GM21825 (cell line): ENCODE measurements at regions not wholly inside any gene's neighbourhood (a gene's known extent, or its start where the extent isn't known, plus 50 kb on each side); places are given as distances from the start of the nearest gene placed in this dataset.

Experiments used
- ATAC-seq: cut with Tn5 transposase; IDR thresholded peaks from one replicate; pipeline ENCODE4 v1.9.1; 2021; ENCODE audit warnings: mild to moderate bottlenecking, moderate library complexity; ENCODE audit not compliant: unreplicated experiment

DNA sequence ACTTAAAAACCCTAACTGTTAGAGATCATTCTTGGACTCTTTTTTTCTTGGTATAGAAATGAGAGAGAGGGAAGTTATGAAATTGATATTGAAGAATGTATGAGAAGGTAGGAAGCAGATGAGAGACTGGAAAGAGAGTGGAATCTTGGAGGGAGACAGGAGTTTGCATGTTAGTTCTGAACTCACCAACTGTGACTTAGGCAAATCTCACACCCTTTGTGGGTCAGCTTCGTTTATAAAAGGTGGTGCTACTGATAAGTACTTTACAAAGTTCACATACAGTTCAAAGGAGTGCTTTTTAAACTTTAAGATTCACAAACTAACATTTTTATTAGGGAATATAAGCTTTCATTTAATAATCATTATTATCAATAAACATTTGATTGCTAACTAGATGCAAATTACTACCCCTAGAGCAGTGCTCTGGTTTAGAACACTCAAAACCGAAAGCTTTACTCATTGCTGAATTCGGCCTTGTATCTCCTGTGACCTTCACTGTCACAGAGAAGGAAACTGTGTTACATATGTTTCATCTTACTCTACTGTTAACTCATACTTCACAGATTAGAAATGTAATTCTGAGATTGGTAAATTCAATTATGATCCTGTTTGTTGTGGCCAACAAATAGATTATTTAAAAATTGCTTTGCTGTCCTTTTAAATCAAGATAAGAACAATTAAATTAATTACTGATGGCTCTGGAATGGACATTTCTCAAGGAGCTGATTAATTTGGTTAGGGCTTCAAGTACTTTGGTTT lies 143.2 kb downstream of the RMI1 start:
- ATAC-seq, result peak; percentile 93

DNA sequence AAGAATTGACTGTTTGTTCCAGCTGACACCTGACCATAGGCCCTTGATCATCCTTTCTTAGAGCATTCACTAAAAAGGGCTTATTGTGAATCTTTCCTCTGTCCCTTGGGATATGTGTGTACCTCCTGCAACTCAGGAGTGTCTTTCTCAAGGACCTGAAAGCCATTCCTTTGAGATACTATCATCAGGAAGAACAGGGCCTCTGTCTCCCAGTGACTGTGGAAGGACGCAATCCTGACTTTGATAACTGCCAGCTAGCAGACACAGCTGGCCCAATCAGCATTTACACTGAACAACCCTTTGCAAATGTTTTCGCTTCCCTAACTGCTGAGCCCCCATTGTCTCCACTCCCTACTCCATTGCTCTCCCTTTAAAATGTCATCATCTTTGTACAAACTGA lies 144.4 kb downstream of the RMI1 start:
- ATAC-seq, result no peak

DNA sequence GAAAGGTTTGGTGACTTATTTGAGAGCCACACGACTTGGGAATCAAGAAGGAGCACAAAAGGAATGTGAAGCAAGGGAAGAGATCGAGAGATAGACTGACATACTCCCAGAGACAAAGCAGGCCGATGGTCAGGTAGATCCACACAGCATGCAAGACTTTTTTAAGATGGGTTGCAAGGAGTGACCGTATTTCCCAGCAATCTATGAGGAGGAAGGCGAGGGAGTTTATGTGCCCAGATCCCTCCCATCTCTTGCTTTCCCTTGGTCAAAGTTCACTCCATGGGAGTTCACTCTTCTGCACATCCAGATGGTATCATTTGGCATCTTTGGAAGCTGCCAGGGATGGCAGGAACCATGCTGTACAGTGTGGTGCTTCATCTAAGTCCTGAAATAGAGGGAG lies 148.9 kb downstream of the RMI1 start:
- ATAC-seq, result no peak

DNA sequence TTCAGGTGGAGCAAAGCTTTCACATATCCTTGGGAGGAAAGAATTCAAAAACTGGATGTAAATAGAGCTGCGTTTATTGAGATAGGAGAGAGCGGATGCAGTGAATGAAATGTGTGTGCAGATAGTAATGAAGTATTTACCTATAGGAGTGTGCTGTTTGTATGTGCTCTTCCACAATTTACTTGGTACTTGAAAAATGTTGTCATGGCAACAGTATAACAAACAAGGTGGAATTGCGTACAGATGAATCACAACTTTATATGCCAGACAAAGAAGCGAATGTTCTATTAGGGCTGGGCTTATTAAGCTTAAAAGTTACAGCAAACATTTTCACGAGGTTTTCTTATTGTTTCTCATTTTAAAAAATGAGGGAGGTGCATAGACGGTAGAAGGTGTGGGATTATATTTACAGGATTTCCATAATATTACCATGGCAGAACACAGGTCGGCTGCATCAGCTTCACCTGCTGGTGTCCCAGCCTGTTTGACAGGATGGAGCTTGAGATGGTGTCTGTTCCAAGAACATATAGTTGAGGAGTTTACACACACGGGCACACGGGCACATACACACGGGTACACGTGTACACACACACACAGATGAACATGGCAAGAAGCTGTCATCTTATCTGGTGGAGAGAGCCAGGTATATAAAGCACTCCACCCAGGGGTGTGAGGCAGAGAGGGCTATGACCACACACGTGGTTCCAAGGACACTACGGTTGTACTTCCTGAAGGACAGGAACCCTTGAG lies 155.7 kb downstream of the RMI1 start:
- no peak for ATAC-seq

DNA sequence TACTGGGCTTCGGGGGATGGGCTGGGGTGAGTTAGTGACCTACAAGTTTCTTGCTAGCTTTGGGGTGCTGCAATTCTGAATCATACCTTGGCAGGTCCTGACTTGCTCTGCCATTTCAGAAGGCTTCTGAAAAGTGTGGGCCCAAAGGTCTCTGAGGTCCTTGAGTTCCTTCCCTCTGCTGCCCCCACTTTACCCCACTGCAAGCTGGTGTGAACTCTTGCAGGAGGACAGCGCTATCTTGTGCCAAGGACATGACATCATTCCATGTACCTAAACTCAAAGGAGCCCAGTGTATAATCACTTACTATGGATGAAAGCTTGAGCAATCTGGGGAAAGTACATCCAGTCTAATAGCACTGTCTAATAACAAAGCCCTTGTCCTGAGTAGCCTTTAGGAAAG lies 157.4 kb downstream of the RMI1 start:
- ATAC-seq, result no peak

DNA sequence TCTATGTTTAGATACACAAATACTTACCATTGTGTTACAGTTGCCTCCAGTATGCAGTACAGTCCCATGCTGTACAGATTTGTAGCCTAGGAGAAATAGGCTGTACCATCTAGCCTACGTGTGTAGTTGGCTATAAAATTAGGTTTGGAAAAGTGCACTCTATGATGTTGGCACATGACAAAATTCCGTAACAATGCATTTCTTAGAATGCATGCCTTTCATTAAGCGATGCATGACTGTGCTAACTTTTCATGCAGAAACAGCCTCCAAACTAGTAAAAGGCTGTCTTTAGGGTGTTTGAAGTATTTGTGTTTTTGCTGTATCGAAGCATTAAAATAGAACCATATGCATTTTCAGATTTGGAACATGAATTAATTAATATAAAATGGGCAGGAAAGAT lies 157.9 kb downstream of the RMI1 start:
- ATAC-seq, result no peak

DNA sequence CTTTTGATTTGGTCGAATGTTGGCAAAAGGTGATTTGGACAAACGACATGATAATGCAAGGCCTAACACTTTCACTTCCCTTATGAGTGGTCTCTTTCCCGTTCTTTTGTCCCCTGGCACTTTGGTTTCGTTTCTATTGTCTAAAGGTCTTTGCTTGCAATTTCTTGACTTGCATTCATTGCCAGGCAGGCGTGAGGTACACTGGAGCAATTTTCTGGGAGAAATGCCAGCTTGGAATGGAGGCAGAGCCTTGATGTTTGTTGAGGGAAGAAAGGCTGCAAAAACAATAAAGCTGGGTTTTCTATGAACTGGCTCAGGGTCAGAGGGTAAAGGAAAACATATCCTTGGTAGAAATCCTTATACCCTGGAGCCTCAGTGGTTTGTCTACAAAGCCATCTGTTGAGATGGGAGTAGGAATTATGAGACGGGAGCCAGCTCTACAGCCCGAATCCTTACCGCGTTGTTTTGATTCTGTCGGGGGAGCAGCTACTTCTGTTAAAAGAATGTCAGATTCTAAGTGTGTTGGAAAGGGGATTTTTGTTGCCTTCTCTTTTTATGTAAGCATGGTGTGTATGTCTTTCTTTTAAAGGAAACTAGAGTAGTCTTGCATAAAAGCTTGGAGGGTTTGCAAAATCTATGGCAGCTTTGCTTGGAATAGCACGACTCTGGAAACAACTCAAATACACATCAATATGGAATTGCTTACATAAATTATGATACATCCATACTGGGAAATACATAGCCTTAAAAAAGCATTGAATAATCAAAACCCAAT lies 158.9 kb downstream of the RMI1 start:
- no peak for ATAC-seq

DNA sequence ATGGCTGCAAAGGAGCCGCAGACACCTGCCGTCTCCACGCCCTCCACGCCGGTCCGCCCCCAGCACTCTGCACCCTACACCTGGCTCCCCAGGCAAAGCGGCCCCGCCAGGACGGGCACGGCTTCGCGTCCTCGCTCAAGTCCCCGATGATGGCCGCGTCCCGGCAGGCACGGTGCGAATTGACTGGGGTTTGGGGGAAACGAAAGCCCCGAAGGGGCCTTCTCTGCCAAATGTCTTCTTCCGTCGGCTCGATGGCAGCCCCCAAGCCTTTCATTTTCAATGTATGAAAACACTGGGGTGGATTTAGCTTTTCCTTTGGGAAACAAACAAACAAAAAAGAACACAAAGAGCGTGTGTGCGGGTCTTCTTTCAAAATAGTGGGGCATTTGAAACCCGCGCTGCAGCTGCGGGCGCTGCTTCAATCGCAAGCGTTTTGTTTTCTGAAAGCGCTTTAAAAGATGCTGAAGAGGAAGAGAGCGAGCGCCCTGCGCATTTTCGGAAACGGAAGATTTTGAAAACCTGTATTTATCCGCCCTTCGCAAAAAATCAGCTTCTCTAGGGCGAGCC lies 160.0 kb downstream of the RMI1 start:
- no peak for ATAC-seq

DNA sequence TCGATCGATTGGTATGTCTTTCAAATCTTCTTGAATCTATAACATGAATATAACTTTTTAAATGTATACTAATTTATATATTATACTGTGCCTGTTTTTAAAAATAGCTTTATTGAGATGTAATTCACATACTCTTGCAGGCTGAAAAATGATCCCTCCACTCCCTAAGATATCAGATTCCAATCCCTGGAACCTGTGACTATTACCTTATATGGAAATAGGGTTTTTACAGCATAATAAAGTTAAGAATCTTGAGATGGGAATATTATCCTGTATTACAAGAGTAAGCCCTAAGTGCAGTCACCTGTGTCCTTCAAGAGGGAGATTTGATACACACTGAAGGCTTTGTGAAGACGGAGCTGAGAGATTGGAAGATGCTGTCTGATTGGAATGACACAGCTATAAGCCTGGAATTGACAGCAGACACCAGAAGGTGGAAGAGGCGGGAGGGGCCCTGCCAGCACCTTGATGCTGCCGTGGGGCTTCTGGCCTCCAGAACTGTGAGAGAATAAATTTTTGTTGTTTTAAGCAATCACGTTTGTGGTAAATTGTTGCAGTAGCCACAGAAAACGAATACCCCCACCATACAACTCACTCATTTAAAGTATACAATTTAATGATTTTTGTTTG lies 161.3 kb downstream of the RMI1 start:
- no peak for ATAC-seq

DNA sequence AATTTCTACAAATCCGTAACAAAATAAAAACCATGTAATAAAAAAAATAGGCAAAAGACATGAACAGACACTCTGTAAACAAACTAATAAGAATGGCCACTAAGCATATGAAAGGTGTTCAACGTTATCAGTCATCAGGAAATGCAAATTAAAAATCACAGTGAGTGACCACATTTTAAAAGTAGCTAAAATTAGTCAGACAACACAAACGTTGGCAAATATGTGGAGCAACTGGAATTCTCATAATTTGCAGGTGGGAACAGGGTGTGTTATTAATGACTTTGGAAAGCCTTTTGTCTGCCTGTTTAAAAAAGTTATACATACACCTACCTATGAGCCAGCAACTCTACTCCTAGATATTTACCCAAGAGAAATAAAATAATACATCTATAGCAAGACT lies 164.4 kb downstream of the RMI1 start:
- no peak for ATAC-seq

DNA sequence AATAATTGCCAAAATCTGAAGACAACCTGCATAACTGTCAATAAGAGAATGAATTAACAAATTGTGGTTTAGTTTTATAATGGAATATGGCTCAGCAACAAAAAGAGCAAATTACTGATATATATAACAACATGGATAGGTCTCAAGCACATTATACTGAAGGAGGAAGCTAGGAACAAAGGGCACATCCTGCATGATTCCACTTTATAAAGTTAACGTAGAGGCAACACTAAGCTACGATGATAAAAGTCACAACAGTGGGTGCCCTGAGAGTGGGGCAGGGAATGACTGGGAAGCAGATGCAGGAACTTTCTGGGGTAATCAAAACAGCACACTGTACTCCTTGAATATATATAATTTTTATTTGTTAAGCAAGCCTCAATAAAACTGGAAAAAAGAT lies 165.2 kb downstream of the RMI1 start:
- ATAC-seq, result no peak

DNA sequence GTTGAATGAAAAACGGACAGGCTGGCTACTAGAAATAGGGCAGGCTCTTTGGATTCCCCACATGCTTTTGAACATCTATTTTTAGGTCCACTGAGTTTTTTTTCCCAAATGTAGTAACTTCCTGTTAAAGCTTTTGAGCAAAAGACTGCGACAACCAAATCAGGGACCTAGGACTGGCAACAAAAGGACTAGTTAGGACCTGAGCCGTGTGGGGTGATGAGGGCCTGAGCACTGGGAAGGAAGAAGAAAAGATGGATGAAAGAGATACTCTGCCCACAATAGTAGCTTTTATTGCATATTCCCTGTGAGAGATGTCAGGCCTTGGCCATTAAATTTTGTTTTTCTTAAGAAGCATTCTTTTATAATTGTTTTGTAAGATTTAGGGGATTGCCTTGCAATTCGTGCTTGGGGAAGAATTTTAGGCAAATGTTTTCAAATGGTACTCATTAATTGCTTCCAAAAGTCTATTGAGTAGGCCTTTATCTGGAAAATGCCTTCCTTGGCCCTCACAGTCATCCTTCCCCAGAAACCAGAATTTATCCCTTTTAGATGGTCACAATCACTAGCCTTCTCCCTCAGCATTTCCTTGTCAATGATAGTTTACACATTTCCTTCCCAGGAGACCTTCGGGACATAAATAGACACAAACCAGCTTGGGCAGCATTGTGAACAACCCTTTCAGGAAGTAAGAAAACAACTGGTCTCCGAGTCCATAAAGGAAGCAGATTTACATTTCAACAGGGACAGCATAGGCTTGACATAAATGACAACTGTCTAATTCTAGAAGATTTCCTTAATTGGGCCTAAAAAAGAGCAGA lies 166.5 kb downstream of the RMI1 start:
- no peak for ATAC-seq

DNA sequence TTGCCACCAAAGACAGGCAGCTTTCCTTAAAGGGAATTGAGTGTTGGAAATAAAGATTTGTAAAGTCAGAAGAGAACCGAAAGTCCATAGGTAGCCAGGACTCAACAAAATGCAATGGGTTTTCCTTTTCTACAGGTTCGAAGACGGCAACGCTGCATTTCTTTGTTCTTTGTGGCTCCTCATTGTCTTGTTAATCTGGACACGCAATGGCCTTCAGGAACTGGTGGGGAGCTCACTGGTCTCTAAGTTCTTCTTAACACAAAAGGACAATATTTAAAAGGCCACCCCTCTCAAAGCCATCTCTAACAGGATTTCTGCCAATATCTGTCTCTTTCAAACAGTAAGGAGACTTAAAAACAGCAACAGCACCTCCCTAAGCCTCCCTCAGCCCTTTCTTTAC lies 170.6 kb downstream of the RMI1 start:
- ATAC-seq, result no peak

DNA sequence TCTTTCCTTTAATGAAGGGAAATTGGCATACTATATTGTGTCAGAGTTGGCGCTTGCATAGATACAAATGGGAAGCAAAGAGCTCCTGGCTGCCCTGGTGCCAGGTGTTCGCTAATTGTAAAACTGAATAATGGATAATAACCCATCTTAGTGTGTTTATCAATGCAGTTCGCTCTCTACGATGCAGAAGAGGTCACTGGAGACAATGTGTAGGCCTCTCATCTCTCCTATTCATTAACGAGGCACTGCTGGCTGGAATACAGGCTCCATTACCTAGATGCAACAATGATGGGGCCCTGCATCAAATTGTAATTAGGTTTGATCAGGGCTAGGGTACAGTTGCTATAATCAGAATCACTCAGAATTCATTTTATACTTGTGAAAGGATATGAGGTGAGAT lies 171.0 kb downstream of the RMI1 start:
- ATAC-seq, result no peak

DNA sequence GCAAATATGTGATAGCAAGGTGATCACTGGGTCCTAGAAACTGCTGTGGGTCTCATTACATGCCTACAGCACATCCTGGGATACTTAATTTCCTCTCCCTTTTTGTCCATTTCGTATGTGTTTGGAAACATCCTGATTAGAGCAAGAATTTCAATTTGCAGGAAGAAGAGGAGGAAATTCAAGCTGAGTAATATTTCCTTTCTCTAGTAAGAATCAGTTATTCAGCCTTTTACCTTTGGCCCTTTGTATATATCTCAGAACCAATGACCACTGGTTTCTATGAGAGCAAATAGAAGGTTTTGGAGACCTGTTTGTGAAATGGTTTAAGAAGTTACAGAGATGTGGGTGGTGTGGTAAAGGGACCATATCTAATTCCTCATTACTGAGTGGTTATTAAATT lies 171.6 kb downstream of the RMI1 start:
- no peak for ATAC-seq

DNA sequence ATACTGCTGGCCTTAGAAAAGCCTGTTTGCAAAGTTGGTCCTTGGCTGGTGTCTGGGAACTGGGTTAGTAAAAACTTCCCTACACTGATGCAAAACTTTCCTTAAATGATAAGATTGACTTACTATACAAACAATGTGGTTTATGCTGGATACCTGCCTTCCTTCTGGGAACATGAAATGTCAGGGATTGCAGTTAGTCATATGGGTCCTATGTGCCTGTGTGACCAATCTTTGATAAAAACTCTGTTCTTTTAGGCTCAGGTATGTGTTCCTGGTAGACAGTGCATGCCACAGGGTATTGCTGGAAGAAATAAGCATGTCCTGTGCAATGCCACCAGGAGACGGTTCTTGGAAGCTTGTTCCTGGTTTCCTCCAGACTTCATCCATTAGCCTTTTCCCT lies 173.3 kb downstream of the RMI1 start:
- no peak for ATAC-seq

DNA sequence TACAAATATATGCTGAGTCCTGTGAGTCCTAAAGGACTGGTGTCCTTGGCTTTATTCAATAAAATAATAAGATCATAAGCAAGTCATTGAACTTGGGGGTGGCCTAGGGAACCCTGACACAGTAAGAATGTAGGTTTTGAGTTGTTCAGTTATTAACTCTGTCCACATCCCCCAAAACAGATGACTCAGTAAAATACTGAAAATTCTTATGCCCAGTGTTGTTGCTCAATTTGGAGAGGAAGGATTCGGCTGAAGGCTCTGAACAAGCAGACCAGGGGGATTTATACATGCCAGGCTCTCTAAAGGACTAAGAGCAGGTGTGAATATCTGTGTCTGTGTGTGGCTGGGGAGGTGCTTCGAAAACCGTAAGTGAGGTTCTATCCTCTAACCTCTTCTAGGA lies 173.7 kb downstream of the RMI1 start:
- ATAC-seq, result no peak

DNA sequence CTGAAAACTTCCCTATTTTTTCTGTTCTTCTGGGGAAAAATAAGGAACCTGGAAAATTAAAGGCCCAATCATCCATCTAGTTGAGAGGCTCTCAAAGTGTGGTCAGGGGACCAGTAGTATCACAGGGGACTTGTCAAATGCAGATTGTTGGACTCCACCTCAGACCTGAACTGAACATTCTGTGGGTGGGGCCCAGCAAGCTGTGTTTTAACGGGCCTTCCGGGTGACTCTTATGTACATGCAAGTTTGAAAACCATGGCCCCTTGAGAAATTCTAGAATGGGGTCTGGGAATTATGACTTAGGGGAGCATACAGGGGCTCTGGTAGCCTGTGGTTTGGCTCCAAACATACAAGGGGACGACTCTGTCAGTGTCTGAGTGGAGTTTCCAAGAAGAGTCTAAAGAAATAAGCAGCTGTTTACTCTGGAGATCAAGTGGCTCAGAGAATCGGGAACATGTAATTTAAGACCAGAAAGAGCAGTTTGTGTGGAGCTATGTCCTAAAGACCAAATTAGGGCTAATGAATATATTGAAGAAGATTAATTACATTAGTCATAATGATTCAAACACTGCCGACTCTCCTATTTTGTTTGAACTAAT lies 177.4 kb downstream of the SLC28A3 start:
- ATAC-seq, result no peak

DNA sequence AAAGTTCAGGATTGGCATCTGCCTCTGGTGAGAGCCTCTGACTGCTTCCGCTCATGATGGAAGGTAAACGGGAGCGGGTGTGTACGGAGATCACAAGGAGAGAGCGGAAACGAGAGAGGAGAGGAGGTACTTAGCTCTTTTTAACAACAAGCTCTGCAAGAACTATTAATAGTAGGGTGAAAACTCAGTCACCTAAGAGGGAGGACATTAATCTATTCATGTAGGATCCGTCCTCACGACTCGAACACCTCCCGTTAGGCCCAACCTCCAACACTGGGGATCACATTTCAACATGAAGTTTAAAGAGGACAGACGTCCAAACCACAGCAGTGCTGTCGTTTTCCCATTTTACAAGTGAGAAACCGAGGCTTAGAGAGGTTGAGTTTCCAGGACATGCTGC lies 173.7 kb downstream of the SLC28A3 start:
- ATAC-seq, result no peak

DNA sequence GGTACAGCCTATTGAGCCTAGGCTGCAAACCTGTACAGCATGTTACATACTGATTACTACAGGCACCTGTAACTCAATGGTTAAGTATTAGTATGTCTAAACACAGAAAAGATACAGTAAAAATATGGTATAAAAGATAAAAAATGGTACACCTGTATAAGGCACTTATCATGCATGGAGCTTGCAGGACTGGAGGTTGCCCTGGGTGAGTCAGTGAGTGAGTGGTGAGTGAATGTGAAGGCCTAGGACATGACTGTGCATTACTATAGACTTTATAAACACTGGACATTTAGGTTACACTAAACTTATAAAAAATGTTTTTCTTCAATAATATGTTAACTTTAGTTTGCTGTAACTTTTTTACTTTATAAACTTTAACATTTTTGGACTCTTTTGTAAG lies 171.3 kb downstream of the SLC28A3 start:
- ATAC-seq, result no peak
